ENCODE measurements at regions not wholly inside any gene's neighbourhood (a gene's known extent, or its start where the extent isn't known, plus 50 kb on each side); places are given as distances from the start of the nearest gene placed in this dataset.

GRCh38 chr6:146865756-146866379 lies 267.1 kb downstream of the ADGB start:
- DNase-seq (ENCODE audit: low read depth in 2 of 2): no peak

GRCh38 chr6:146866731-146867414 lies 268.1 kb downstream of the ADGB start:
- DNase-seq (ENCODE audit: low read depth in 2 of 2): no peak

DNA sequence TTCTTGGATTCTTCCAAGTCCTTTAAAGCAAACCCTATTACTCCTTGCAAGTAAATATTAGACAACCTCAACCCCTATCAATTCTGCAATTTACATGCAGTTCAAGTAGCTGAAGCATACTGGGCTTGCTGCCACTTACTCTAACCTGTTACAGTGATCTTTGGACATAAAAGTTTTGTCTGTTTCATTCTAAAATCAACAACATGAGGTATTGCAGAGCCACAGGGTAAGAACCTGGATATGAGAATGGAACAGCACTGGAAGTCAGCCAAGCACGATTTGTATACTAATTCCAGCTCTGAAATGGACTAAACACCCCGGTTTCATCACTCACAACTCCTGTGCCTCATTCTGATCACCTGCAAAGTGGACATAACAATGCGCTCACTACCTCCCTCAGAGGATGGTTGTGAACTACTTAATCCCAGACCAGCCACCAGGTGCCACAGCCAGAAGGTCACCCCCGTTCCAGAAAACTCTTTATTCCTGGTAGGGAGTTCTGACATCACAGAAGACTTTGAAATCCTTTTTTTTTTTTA lies 270.0 kb downstream of the ADGB start:
- no peak for DNase-seq (ENCODE audit: low read depth in 2 of 2)

- no peak for DNase-seq (ENCODE audit: low read depth in 2 of 2)
Observed at GRCh38 chr6:146870760-146871159, 272.0 kb downstream of the ADGB start.

DNA sequence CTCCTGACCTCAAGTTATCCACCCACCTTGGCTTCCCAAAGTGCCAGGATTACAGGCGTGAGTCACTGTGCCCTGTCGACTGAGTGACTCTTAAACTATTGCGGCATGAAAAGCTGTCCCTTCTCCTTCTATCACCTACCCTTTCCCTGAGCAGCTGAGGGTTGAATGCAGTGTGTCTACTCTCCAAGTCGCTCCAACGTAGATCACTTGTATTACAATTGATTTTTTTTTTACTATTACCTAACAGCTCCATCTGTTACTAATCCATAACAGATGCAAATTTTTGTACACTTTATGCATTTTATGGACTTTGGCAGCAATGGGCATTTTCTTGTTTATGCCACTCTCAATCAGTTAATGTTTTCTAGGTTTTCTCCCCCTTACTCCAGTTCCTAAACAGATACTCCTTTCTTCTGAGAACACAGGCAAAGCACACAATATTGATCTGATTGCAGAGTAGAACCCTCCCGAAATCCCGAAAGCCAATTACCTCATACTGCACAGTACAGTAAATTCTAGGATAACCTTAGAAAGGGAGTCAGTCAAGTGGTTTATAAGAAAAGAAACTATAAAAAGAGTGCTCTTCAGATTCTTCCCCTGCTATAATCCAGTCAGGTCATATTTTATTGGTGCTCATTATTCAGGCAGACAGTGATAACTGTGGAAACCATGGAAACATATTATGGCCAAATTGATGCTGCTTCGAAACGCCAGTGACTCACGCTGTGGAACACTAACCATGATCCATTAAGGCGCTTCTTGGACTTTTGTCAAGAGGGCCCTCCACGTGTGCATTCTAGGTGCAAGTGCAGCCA lies 273.0 kb downstream of the ADGB start:
- no peak for DNase-seq (ENCODE audit: low read depth in 2 of 2)

GRCh38 chr6:146872426-146872785 lies 273.6 kb downstream of the ADGB start:
- no peak for DNase-seq (ENCODE audit: low read depth in 2 of 2)

DNA sequence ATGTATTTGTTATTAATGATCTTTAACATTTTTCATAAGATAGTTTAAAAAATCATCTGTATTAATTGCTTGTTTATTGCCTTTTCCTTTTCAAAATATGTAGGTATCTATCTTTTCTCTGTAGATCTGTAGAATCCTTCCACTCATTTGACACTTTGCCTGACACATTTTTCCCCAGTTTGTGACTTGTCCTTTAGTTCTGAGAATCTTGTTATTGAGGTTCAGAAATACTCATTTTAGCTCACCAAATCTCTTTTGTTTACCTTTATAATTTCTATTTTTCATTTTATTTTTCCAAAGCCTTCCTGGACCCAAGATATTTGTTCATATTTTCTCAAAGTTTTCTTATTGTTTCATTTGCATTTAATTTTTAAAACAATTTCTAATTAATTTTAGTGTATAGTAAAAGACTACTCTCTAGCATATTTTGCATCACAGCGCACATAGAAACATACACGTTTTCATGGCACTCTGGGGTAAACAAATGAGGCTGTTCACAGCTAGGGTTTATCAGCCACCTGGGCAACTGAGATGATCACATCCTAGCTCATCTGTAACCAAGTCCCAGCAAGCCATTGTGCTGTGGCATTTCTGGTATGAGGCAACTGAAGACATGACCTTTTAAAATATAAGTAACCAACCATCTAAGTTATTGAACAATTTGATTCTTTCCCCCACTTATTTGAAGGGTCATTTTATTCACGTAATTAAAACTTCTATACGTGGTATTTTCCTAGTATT lies 275.7 kb downstream of the ADGB start:
- DNase-seq (ENCODE audit: low read depth in 2 of 2): no peak

- no peak for DNase-seq (ENCODE audit: low read depth in 2 of 2)
Observed at GRCh38 chr6:146875927-146876270, 277.1 kb downstream of the ADGB start.

DNA sequence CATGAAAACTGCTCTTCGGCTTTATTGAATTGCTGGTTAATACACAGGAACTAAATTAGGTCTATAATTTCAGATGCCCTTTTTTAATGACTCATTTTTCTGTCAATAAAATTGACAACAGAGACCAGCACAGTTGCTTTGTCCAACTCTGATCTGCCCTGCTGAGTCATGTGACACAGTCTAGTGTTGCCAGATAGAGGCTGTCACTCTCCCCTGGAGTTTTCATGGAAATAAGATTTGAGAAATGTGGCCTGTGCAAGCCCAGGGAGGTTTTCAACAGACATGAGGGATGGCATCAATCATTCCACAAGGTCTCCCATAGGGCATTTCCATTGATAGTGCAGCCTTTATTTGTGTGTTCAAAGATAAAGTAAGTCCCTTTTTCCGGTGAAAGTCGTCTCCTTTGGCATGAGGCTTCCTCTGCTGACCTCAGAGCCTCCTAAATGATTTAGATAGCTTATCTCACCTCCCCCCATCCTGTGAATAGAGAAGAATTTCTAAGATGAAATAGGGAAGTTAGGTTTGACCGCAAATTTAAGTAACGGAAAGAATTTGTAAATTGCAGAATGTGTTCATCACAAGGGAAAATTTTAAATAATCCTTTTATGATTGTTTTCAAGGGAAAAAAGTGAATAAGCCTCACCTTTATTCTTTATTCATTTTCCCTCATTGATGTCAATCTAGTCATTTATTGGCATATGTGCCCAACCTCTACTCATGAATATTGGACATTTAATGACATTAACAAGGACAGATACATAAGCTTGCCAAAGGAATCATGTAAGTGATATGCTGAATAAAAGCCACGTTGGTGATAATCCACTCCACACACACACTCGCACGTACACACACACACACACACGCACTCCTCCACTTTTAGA lies 277.7 kb downstream of the ADGB start:
- DNase-seq (ENCODE audit: low read depth in 2 of 2): no peak

DNA sequence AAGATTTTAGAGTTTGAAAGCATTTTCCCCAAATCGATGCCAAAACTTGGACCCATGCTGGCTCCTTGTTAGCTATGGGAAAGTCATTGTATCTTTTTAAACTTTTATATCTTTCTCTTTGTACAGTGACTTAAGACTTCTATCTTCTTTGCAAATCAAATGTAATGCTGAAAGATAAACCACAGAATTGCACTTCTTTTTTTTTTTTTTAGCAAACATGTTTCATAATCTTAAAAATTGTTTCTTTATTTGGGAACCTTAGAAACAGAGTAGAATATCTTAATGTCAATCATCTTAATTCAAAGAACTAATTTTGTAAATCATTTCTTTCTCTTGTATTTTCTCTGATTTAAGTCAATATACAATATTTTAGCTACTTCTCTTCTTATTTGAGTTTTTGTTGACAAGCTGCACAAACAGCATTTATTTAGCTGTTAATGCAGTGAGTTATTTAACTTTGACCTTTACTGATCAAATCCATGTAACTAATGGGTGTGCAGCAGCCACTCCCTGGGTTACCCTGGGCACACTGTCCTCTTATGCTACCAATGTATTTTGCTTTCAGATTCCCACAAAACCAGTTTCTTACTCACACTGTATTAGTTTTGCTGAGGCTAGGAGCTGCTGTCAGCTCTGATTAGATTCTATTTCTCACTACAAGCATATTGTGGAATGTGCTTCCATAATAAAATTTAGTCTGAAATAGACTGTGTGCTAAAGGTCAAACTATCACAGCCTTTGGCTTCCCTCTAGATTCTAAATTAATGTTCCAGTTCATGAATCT lies 279.6 kb downstream of the ADGB start:
- DNase-seq (ENCODE audit: low read depth in 2 of 2): no peak

- no peak for DNase-seq (ENCODE audit: low read depth in 2 of 2)
Observed at GRCh38 chr6:146878952-146879340, 280.2 kb downstream of the ADGB start.

GRCh38 chr6:146879406-146880117 lies 280.8 kb downstream of the ADGB start:
- DNase-seq (ENCODE audit: low read depth in 2 of 2): no peak

GRCh38 chr6:146881228-146882181 lies 282.7 kb downstream of the ADGB start:
- DNase-seq (ENCODE audit: low read depth in 2 of 2): no peak

DNA sequence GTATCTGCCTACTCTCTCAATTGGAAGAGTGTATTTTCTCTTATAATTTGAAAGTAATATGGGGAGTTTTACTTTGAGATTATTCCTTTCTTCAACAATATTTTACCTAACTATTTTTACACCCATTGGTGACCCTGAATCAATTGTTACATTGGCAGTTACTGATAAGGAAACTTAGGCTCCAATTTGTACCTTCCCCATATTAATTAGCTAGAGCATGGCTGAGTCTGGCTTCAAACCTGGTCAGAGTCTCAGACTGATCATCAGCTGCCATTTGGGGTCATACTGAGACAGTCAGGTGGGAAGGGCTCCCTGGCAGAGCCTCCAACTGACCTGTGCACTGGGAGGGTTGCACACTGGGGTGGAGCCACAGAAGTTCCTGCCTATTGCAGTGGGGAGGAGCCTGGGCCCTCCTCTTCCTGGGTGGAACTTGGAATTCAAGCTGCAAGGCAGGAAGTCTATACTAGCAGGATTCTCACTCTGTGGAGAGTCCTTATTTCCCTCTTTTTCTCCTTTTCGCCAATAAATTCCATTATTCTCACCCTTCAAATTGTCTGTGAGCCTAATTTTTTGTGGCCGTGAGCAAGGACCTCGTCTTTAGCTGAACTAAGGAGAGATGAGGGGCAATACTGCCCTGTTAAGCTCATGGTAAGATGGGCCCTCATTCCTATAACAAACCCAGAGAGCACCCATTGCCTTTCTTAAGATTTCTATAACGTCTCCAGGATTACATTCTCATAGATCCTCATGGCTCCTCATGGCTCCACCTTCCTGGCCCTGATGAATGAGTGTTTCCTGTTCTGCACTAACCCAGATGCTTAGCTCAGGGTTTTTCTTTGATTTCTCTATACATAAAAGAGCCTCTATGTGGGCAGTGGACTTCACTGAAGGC lies 285.1 kb downstream of the ADGB start:
- no peak for DNase-seq (ENCODE audit: low read depth in 2 of 2)

GRCh38 chr6:146884728-146885127 lies 286.0 kb downstream of the ADGB start:
- DNase-seq (ENCODE audit: low read depth in 2 of 2): no peak

GRCh38 chr6:146885708-146886457 lies 287.1 kb downstream of the ADGB start:
- no peak for DNase-seq (ENCODE audit: low read depth in 2 of 2)
